Fibroblast of villous mesenchyme (primary cell): ENCODE measurements at regions not wholly inside any gene's neighbourhood (a gene's known extent, or its start where the extent isn't known, plus 50 kb on each side); places are given as distances from the start of the nearest gene placed in this dataset.

Source experiments
- DNase-seq: peaks from one replicate; pipeline ENCODE4 v3.0.0-alpha.2; 2010; ENCODE audit warnings: low read depth
- H3K4me3 ChIP-seq: 2 replicates; pipeline ENCODE4 v1.5.1; 2011; ENCODE audit warnings: low read depth, mild to moderate bottlenecking, low read length
- CTCF ChIP-seq: IDR thresholded peaks from 2 replicates; pipeline ENCODE4 v1.5.1; 2012; ENCODE audit warnings: low read depth, mild to moderate bottlenecking, low read length; ENCODE audit not compliant: insufficient read depth

DNA sequence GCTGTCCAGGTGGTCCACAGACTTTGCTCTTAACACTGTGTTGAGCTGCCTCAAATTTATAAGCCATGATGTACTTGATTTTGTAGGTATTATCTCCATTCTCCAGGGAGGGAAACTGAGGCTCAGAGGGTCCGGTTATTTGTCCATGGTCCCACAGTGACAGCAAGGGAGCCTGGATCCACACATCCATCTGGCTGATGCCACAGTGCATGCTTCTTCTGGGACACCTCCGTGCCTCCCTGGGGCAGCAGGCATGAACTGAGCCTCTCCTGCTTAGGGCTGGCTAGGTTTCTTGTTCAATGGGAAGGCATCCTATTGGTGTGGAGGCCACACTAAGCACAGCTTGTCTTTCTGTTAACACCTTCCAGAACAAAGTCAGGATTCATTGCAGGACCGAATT is 317.3 kb downstream of the AJAP1 start:
- no peak for TF ChIP-seq CTCF
- no peak overlapping the region for H3K4me3 ChIP-seq
- DNase-seq, result no peak

- no peak for TF ChIP-seq CTCF
- no peak overlapping the region for H3K4me3 ChIP-seq
- no peak for DNase-seq
Observed at GRCh38 chr1:4970532-4970931, 316.1 kb downstream of the AJAP1 start.

DNA sequence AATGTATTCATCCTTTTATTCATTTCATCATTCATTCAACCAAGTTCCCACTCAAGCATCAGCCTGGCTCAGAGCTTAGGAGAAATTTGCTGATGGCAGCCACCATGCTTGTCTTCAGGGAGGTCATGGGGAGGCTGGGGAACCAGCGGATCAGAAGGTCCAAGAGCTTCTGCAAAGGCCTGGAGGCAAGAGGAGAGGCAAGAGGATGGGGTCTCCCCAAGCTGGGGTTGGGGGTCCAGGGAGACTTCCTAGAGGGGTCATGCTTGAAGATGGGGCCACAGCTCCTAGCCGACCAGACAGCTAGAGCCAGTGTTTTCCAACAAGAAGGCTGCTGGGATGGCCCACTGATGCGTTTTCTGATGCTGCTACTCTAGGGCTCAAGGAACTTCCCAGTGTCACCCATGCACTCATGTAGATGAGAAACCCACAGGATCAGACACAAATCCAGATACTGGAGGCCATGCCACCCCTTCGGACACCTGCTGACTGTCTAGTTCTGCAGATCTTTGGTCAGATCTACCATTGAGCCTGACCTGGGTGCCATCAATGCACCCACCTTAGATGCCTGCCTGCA is 315.2 kb downstream of the AJAP1 start:
- no peak for TF ChIP-seq CTCF
- H3K4me3 ChIP-seq, result no peak overlapping the region
- DNase-seq, result no peak

DNA sequence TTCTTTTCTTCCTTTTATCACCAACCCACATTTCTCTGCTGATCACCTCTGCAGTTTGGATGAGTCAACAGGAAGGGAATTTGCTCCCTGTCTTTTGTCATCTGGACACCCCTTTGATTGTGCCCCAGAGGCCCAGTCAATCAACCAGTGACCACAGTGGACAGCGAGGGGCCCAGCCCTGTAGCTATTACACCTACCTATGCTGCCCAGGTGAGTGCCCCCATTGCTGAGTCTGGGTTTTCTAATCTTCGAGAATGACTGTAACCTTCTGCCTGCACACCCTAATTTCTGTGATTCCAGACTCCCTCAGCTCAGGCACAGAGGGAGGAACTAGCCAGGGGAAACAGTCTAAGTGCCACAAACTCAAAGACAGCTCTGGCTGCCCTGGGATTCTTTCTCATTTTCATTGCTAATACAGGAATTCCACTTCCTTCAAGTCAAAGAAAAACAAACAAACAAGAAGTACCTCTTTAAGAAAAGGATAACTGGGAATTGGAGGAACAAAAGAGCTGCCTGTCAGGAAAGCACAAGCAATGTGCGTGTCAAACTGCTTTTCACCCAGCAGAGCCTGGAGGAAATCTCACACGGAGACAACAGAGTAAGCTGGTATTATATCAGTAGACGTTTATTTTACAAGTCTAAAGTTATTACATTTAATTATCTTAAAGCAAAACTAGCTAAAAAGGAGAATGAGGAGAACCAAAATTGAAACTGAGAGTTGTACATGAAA is 311.1 kb downstream of the AJAP1 start:
- H3K4me3 ChIP-seq, result no peak overlapping the region
- DNase-seq, result no peak
- TF ChIP-seq CTCF, result no peak

- no peak for TF ChIP-seq CTCF
- H3K4me3 ChIP-seq, result no peak overlapping the region
- DNase-seq, result no peak
Observed at GRCh38 chr1:4964634-4965345, 310.4 kb downstream of the AJAP1 start.

DNA sequence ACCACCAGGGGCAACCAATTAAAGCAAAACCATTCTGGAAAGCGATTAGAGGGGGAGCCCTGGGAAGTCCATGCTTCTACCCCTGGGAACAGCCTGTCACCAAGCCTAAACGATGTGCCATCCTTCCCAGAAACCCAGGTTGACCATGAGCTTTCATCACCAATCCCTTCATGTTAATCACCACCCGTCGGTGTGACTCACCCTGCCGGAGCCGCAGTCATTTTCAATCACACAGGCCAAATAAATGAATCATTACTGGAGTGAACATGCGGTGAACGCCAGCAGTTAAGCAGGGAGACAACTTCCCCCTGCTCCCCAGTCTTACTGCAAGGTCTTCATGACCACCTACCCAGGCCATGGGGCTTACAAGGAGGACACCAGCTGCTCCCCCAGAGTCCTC is 308.8 kb downstream of the AJAP1 start:
- no peak overlapping the region for H3K4me3 ChIP-seq
- TF ChIP-seq CTCF, result no peak
- no peak for DNase-seq

DNA sequence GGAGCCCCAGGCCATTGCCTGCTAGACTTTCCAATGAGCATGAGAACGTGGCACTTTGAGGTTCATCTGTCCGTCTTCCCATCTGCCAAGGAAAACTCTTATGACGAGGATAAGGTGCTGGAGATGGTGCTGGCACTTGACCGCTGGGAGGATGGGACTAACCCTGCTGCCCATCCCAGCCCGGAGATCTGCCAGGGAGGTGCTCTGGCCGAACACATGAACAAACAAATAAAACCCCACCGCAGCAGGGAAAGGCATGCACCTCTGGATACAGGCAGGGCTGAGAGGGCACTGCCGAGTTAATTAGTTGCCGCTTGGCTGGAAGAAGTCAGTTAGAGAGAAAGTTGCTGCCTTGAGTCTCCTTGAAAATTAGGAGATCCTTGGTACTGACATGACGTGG is 308.4 kb downstream of the AJAP1 start:
- DNase-seq, result no peak

More for the DNA sequence above, 308.4 kb downstream of the AJAP1 start:
- TF ChIP-seq CTCF, result no peak
- no peak overlapping the region for H3K4me3 ChIP-seq
